ENCODE measurements at regions not wholly inside any gene's neighbourhood (a gene's known extent, or its start where the extent isn't known, plus 50 kb on each side); places are given as distances from the start of the nearest gene placed in this dataset.
"Not testable (repeated sequence)": the region's sequence is repeated elsewhere in the genome, so short reads cannot be mapped to it uniquely, and the experiment has no call there.

DNA sequence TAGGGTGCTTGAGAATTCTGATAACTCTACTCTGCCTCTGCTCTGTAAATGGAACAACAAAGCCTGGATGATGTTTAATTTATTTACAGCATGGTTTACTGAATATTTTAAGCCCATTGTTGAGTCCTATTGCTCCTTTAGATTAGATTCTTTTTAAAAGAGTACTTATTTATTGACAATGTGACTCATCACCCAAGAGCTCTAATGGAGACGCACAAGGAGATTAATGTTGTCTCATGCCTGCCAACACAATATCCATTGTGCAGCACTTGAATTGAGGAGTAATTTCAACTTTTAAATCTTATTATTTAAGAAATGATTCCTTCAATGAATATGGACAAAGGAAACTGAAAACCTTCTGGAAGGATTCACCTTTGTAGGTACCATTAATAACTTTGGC, 691.4 kb downstream of the ZBBX start:
- POLR2A ChIA-PET: no interaction called here
- ATAC-seq (replicated peaks in 1 of 4): no peak
- no peak overlapping the region for H3K4me3 Mint-ChIP-seq

GRCh38 chr3:166685246-166685645, 694.9 kb downstream of the ZBBX start:
- Histone ChIP-seq H3K4me1 (ENCODE audit: control insufficient read depth in 1 of 2, extremely low read depth in 1 of 2, insufficient read depth in 2 of 2, low read length in 2 of 2) (no peaks in the 10 kb centered on the region), H3K27ac (ENCODE audit: low read length) (no peak overlapping the region), H3K36me3 (ENCODE audit: control insufficient read depth in 2 of 2, extremely low read depth in 1 of 2, insufficient read depth in 1 of 2, low read length in 1 of 2) (no peaks in the 10 kb centered on the region), H3K9me3 (no peaks in the 10 kb centered on the region), H3K4me3 (ENCODE audit: control insufficient read depth in 1 of 2, extremely low read depth in 1 of 2, low read length in 1 of 2) (no peak overlapping the region), H3K27me3 (replicated peaks in 1 of 2; ENCODE audit: control insufficient read depth in 2 of 2, extremely low read depth in 1 of 2, insufficient read depth in 2 of 2, low read length in 1 of 2) (no peaks in the 10 kb centered on the region)
- no CpG with 5 or more reads among the region's 1 CpG for WGBS (ENCODE audit: insufficient coverage)
- Mint-ChIP-seq H3K4me1 (no peaks in the 10 kb centered on the region), H3K27me3 (no peaks in the 10 kb centered on the region), H3K27ac (no peak overlapping the region), H3K9me3 (peaks cover 0 to 21% (median 10%) of the 10 kb centered on the region in 3 donors), H3K36me3 (no peaks in the 10 kb centered on the region), H3K4me3 (no peak overlapping the region)
- ChIA-PET CTCF (no interaction called here), POLR2A (no interaction called here)
- no peak for DNase-seq
- no peak for ATAC-seq (replicated peaks in 1 of 4)

More for the DNA sequence above, 691.4 kb downstream of the ZBBX start:
- Histone ChIP-seq H3K36me3 (ENCODE audit: control insufficient read depth in 2 of 2, extremely low read depth in 1 of 2, insufficient read depth in 1 of 2, low read length in 1 of 2) (no peaks in the 10 kb centered on the region), H3K4me3 (ENCODE audit: control insufficient read depth in 1 of 2, extremely low read depth in 1 of 2, low read length in 1 of 2) (no peak overlapping the region), H3K27me3 (replicated peaks in 1 of 2; ENCODE audit: control insufficient read depth in 2 of 2, extremely low read depth in 1 of 2, insufficient read depth in 2 of 2, low read length in 1 of 2) (no peaks in the 10 kb centered on the region), H3K4me1 (ENCODE audit: control insufficient read depth in 1 of 2, extremely low read depth in 1 of 2, insufficient read depth in 2 of 2, low read length in 2 of 2) (no peaks in the 10 kb centered on the region), H3K9me3 (no peaks in the 10 kb centered on the region), H3K27ac (ENCODE audit: low read length) (no peak overlapping the region)
- CTCF ChIA-PET: no interaction called here
- no peaks in the 10 kb centered on the region for H3K27me3 Mint-ChIP-seq
- no peak for DNase-seq
- peaks cover 0 to 12% (median 12%) of the 10 kb centered on the region in 3 donors for H3K9me3 Mint-ChIP-seq
- no CpG with 5 or more reads among the region's 1 CpG for WGBS (ENCODE audit: insufficient coverage)
- no peaks in the 10 kb centered on the region for H3K4me1 Mint-ChIP-seq
- no peaks in the 10 kb centered on the region for H3K36me3 Mint-ChIP-seq
- H3K27ac Mint-ChIP-seq: no peak overlapping the region

DNA sequence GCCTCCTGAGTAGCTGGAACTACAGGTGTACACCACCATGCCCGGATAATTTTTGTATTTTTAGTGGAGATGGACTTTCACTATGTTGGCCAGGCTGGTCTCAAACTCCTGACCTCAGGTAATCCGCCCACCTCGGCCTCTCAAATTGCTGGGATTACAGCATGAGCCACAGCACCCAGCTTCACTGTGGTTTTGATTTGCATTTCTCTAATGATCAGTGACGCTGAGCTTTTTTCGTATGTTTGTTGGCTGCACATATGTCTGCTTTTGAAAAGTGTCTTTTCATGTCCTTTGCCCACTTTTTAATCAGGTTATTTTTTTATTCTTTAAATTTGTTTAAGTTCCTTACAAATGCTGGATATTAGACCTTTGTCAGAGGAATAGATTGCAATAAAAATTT, 696.0 kb downstream of the ZBBX start:
- H3K27ac ChIP-seq (ENCODE audit: low read length); H3K27me3 Mint-ChIP-seq; CTCF ChIA-PET; H3K36me3 ChIP-seq (ENCODE audit: control insufficient read depth in 2 of 2, extremely low read depth in 1 of 2, insufficient read depth in 1 of 2, low read length in 1 of 2); ATAC-seq (replicated peaks in 1 of 4); H3K27ac Mint-ChIP-seq; POLR2A ChIA-PET; H3K4me3 Mint-ChIP-seq; DNase-seq; H3K4me1 ChIP-seq (ENCODE audit: control insufficient read depth in 1 of 2, extremely low read depth in 1 of 2, insufficient read depth in 2 of 2, low read length in 2 of 2); H3K36me3 Mint-ChIP-seq; H3K4me3 ChIP-seq (ENCODE audit: control insufficient read depth in 1 of 2, extremely low read depth in 1 of 2, low read length in 1 of 2); H3K27me3 ChIP-seq (replicated peaks in 1 of 2; ENCODE audit: control insufficient read depth in 2 of 2, extremely low read depth in 1 of 2, insufficient read depth in 2 of 2, low read length in 1 of 2); H3K4me1 Mint-ChIP-seq; H3K9me3 ChIP-seq: not testable (repeated sequence)
- peaks cover 0 to 25% (median 12%) of the 10 kb centered on the region in 3 donors for H3K9me3 Mint-ChIP-seq
- 78% methylated on average over 3 of the region's 5 CpGs for WGBS (ENCODE audit: insufficient coverage)

DNA sequence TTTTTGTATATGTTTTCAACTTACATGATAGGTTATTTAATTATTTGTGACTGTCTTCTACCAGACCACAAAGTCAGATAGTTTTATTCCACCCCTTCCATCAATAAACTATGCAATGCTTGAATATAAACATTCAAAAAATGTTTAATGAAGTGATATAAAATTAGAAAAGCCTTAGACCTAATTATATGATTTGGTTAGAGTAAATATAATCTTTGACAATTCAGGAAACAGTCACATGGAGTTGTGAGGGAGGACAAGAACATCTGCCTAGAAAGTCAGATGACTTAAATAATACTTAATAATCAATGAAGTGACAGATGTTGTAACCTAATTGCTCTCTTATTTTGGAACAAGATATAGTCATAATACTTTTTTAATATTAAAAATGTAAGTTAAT, 710.3 kb downstream of the ZBBX start:
- Histone ChIP-seq H3K36me3 (ENCODE audit: control insufficient read depth in 2 of 2, extremely low read depth in 1 of 2, insufficient read depth in 1 of 2, low read length in 1 of 2) (no peaks in the 10 kb centered on the region), H3K4me1 (ENCODE audit: control insufficient read depth in 1 of 2, extremely low read depth in 1 of 2, insufficient read depth in 2 of 2, low read length in 2 of 2) (no peaks in the 10 kb centered on the region), H3K27me3 (replicated peaks in 1 of 2; ENCODE audit: control insufficient read depth in 2 of 2, extremely low read depth in 1 of 2, insufficient read depth in 2 of 2, low read length in 1 of 2) (no peaks in the 10 kb centered on the region), H3K9me3 (no peaks in the 10 kb centered on the region), H3K4me3 (ENCODE audit: control insufficient read depth in 1 of 2, extremely low read depth in 1 of 2, low read length in 1 of 2) (no peak overlapping the region), H3K27ac (ENCODE audit: low read length) (no peak overlapping the region)
- no peaks in the 10 kb centered on the region for H3K27me3 Mint-ChIP-seq
- DNase-seq (no peak), ATAC-seq (replicated peaks in 1 of 4) (no peak)
- ChIA-PET POLR2A (interaction anchor here in 1 of 2 donors (0.7 kb wide), 1 partner anchor 503 kb away, joined by 8 read pairs; no protein-coding TSS in a partner anchor), CTCF (no interaction called here)
- H3K27ac Mint-ChIP-seq: no peak overlapping the region
- H3K36me3 Mint-ChIP-seq: no peaks in the 10 kb centered on the region
- H3K4me3 Mint-ChIP-seq: no peak overlapping the region
- no peaks in the 10 kb centered on the region for H3K4me1 Mint-ChIP-seq
- H3K9me3 Mint-ChIP-seq: peaks cover 0 to 6% (median 3%) of the 10 kb centered on the region in 3 donors

DNA sequence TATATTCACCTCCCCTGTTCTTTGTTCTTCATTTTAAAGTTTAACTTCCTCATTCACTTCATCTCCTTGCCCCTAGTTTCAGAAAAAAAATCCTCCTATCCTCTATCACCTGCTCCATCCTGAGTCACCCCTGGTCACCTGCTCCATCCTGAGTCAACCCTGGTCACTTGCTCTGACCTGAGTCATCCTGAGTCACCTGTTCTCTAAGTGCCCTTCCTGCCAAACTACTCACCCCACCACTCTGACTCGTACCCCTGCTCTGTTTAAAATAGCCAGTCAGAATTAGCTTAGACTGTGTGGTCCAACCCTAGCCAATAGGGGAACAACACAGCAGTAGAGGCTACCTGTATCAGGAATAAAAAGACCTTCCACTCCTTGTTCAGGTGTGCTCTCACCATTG, 716.9 kb downstream of the ZBBX start:
- DNase-seq: no peak
- ChIA-PET POLR2A (no interaction called here), CTCF (no interaction called here)
- H3K4me3 ChIP-seq (ENCODE audit: control insufficient read depth in 1 of 2, extremely low read depth in 1 of 2, low read length in 1 of 2): no peak overlapping the region
- 33% methylated on average over 1 of the region's 1 CpG for WGBS (ENCODE audit: insufficient coverage)
- Mint-ChIP-seq H3K27ac (no peak overlapping the region), H3K4me1 (no peaks in the 10 kb centered on the region), H3K36me3 (no peaks in the 10 kb centered on the region), H3K9me3 (peaks cover 13 to 31% (median 23%) of the 10 kb centered on the region in 3 donors), H3K4me3 (no peak overlapping the region), H3K27me3 (no peaks in the 10 kb centered on the region)
- no peaks in the 10 kb centered on the region for H3K9me3 ChIP-seq
- H3K36me3 ChIP-seq (ENCODE audit: control insufficient read depth in 2 of 2, extremely low read depth in 1 of 2, insufficient read depth in 1 of 2, low read length in 1 of 2): no peaks in the 10 kb centered on the region
- no peak for ATAC-seq (replicated peaks in 1 of 4)
- no peaks in the 10 kb centered on the region for H3K27me3 ChIP-seq (replicated peaks in 1 of 2; ENCODE audit: control insufficient read depth in 2 of 2, extremely low read depth in 1 of 2, insufficient read depth in 2 of 2, low read length in 1 of 2)
- H3K27ac ChIP-seq (ENCODE audit: low read length): no peak overlapping the region
- no peaks in the 10 kb centered on the region for H3K4me1 ChIP-seq (ENCODE audit: control insufficient read depth in 1 of 2, extremely low read depth in 1 of 2, insufficient read depth in 2 of 2, low read length in 2 of 2)

- DNase-seq (no peak), ATAC-seq (replicated peaks in 1 of 4) (no peak)
- no peaks in the 10 kb centered on the region for H3K4me1 Mint-ChIP-seq
- H3K4me3 ChIP-seq (ENCODE audit: control insufficient read depth in 1 of 2, extremely low read depth in 1 of 2, low read length in 1 of 2): no peak overlapping the region
- no peaks in the 10 kb centered on the region for H3K27me3 ChIP-seq (replicated peaks in 1 of 2; ENCODE audit: control insufficient read depth in 2 of 2, extremely low read depth in 1 of 2, insufficient read depth in 2 of 2, low read length in 1 of 2)
- H3K27ac ChIP-seq (ENCODE audit: low read length): no peak overlapping the region
- H3K4me3 Mint-ChIP-seq: no peak overlapping the region
- no peaks in the 10 kb centered on the region for H3K36me3 Mint-ChIP-seq
- H3K27me3 Mint-ChIP-seq: no peaks in the 10 kb centered on the region
- no peaks in the 10 kb centered on the region for H3K9me3 ChIP-seq
- H3K9me3 Mint-ChIP-seq: peaks cover 14 to 38% (median 25%) of the 10 kb centered on the region in 3 donors
- H3K36me3 ChIP-seq (ENCODE audit: control insufficient read depth in 2 of 2, extremely low read depth in 1 of 2, insufficient read depth in 1 of 2, low read length in 1 of 2): no peaks in the 10 kb centered on the region
- no peaks in the 10 kb centered on the region for H3K4me1 ChIP-seq (ENCODE audit: control insufficient read depth in 1 of 2, extremely low read depth in 1 of 2, insufficient read depth in 2 of 2, low read length in 2 of 2)
- no CpG with 5 or more reads among the region's 1 CpG for WGBS (ENCODE audit: insufficient coverage)
- no peak overlapping the region for H3K27ac Mint-ChIP-seq
- POLR2A ChIA-PET: no interaction called here
- CTCF ChIA-PET: no interaction called here
These were observed 718.5 kb downstream of the ZBBX start for GRCh38 chr3:166661621-166662020.

GRCh38 chr3:166660962-166661361, 719.1 kb downstream of the ZBBX start:
- ATAC-seq (replicated peaks in 1 of 4) (no peak), DNase-seq (no peak)
- Histone ChIP-seq H3K4me1 (ENCODE audit: control insufficient read depth in 1 of 2, extremely low read depth in 1 of 2, insufficient read depth in 2 of 2, low read length in 2 of 2) (no peaks in the 10 kb centered on the region), H3K27ac (ENCODE audit: low read length) (no peak overlapping the region), H3K36me3 (ENCODE audit: control insufficient read depth in 2 of 2, extremely low read depth in 1 of 2, insufficient read depth in 1 of 2, low read length in 1 of 2) (no peaks in the 10 kb centered on the region), H3K27me3 (replicated peaks in 1 of 2; ENCODE audit: control insufficient read depth in 2 of 2, extremely low read depth in 1 of 2, insufficient read depth in 2 of 2, low read length in 1 of 2) (no peaks in the 10 kb centered on the region), H3K9me3 (no peaks in the 10 kb centered on the region), H3K4me3 (ENCODE audit: control insufficient read depth in 1 of 2, extremely low read depth in 1 of 2, low read length in 1 of 2) (no peak overlapping the region)
- POLR2A ChIA-PET: no interaction called here
- CTCF ChIA-PET: no interaction called here
- no peaks in the 10 kb centered on the region for H3K27me3 Mint-ChIP-seq
- H3K4me1 Mint-ChIP-seq: no peaks in the 10 kb centered on the region
- H3K9me3 Mint-ChIP-seq: peaks cover 17 to 41% (median 23%) of the 10 kb centered on the region in 3 donors
- H3K4me3 Mint-ChIP-seq: no peak overlapping the region
- no peak overlapping the region for H3K27ac Mint-ChIP-seq
- no peaks in the 10 kb centered on the region for H3K36me3 Mint-ChIP-seq
